B cell (primary cell): ENCODE measurements at regions not wholly inside any gene's neighbourhood (a gene's known extent, or its start where the extent isn't known, plus 50 kb on each side); places are given as distances from the start of the nearest gene placed in this dataset.

Experiments used
- ATAC-seq: fragments of 200-7000 bp; cut with Tn5 transposase; one replicate; pipeline ENCODE4 v1.10.0; 2021; ENCODE audit warnings: low read depth, mild to moderate bottlenecking, moderate number of reproducible peaks, moderate library complexity
- CTCF ChIA-PET: fragments of 350-600 bp; sonication (Branson Sonifier 250); formaldehyde crosslinking; loops from one replicate; lab custom pipeline; 2021; ENCODE audit warnings: antibody characterized with exemption, inconsistent platforms; lab: Charles Lee
- POLR2A ChIA-PET: fragments of 350-600 bp; sonication (Branson Sonifier 250); formaldehyde crosslinking; loops from one replicate; lab custom pipeline; 2021; ENCODE audit warnings: antibody characterized with exemption; lab: Charles Lee
- DNase-seq: peaks from one replicate; pipeline ENCODE4 v3.0.0; 2013
- H2AFZ ChIP-seq: 2 replicates; pipeline ENCODE4 v1.6.1; 2012; ENCODE audit warnings: mild to moderate bottlenecking, low read depth, low read length; ENCODE audit not compliant: insufficient read depth, poor library complexity, severe bottlenecking
- H3K27ac ChIP-seq, 2 donors: 1 replicate in 1 of 2; 2 replicates in 1 of 2; pipeline ENCODE4 v1.5.1; 2012 to 2013; ENCODE audit warnings: low read length in 2 of 2, mild to moderate bottlenecking in 2 of 2, moderate library complexity in 1 of 2
- H3K27me3 ChIP-seq, 4 experiments: fragments of 200-600 bp in 1 of 4; sonication (generic) in 1 of 4; replicated peaks in 1 of 4; 1 replicate in 2 of 4; 2 replicates in 2 of 4; pipeline versions ENCODE4 v1.6.1 to v1.7.0; 2013 to 2016; ENCODE audit warnings: low read length in 3 of 4, mild to moderate bottlenecking in 2 of 4, mixed read lengths in 1 of 4, moderate library complexity in 1 of 4; ENCODE audit not compliant: insufficient read depth in 4 of 4, control insufficient read depth in 3 of 4; ENCODE audit errors: control extremely low read depth in 1 of 4
- H3K36me3 ChIP-seq, 2 experiments: replicated peaks in 1 of 2; 1 replicate in 1 of 2; 2 replicates in 1 of 2; pipeline versions ENCODE4 v1.6.1 to v1.7.1; 2013; ENCODE audit warnings: low read length in 1 of 2; ENCODE audit not compliant: insufficient read depth in 2 of 2, control insufficient read depth in 1 of 2; ENCODE audit errors: control extremely low read depth in 1 of 2, extremely low read depth in 1 of 2
- H3K4me1 ChIP-seq, 2 donors: fragments of 200-600 bp in 1 of 2; sonication (generic) in 1 of 2; 1 replicate in 1 of 2; 2 replicates in 1 of 2; pipeline versions ENCODE4 v1.5.1 to v1.6.1; 2013 to 2017; ENCODE audit warnings: low read length in 2 of 2; ENCODE audit not compliant: control insufficient read depth in 2 of 2, insufficient read depth in 2 of 2
- H3K4me2 ChIP-seq: replicated peaks from 2 replicates; pipeline ENCODE3; 2012; ENCODE audit warnings: mild to moderate bottlenecking, low read depth, low read length; ENCODE audit not compliant: poor library complexity, severe bottlenecking
- H3K4me3 ChIP-seq, 5 experiments: fragments of 200-600 bp in 1 of 5; sonication (generic) in 1 of 5; 1 replicate in 3 of 5; 2 replicates in 2 of 5; pipeline versions ENCODE4 v1.5.1 to v1.7.0; 2011 to 2016; ENCODE audit warnings: low read length in 4 of 5, mild to moderate bottlenecking in 4 of 5, low read depth in 2 of 5, control low read depth in 1 of 5, moderate library complexity in 1 of 5; ENCODE audit not compliant: insufficient read depth in 1 of 5; ENCODE audit errors: control extremely low read depth in 1 of 5, extremely low read depth in 1 of 5
- H3K79me2 ChIP-seq: fragments of 200-600 bp; sonication (generic); one replicate; pipeline ENCODE4 v1.6.0; 2016; ENCODE audit warnings: low read length; ENCODE audit not compliant: control insufficient read depth, insufficient read depth
- H3K9ac ChIP-seq: fragments of 200-600 bp; sonication (generic); 2 replicates; pipeline ENCODE4 v1.6.1; 2017; ENCODE audit warnings: mild to moderate bottlenecking, low read length, moderate library complexity
- H3K9me3 ChIP-seq, 3 donors: one replicate each; pipeline versions ENCODE4 v1.6.1 to v1.7.1; 2013; ENCODE audit warnings: low read length in 2 of 3; ENCODE audit not compliant: control insufficient read depth in 2 of 3, insufficient read depth in 1 of 3; ENCODE audit errors: control extremely low read depth in 1 of 3
- H4K20me1 ChIP-seq: 2 replicates; pipeline ENCODE4 v1.6.0; 2012; ENCODE audit warnings: mild to moderate bottlenecking, low read length; ENCODE audit not compliant: insufficient read depth, control insufficient read depth, poor library complexity, severe bottlenecking
- H3K27ac Mint-ChIP-seq: one replicate; pipeline ENCODE4 v1.8.0; 2021; ENCODE audit warnings: mixed read lengths
- H3K27me3 Mint-ChIP-seq: one replicate; pipeline ENCODE4 v1.8.0; 2021; ENCODE audit warnings: mixed read lengths
- H3K4me1 Mint-ChIP-seq: one replicate; pipeline ENCODE4 v1.8.0; 2021; ENCODE audit warnings: mixed read lengths
- H3K4me3 Mint-ChIP-seq: one replicate; pipeline ENCODE4 v1.8.0; 2021; ENCODE audit warnings: mixed read lengths
- H3K9me3 Mint-ChIP-seq: one replicate; pipeline ENCODE4 v1.8.0; 2022; ENCODE audit warnings: mixed read lengths; ENCODE audit not compliant: insufficient read depth
- CTCF ChIP-seq: fragments of 200-600 bp; IDR thresholded peaks from one replicate; pipeline ENCODE4 v1.8.0; 2022; ENCODE audit warnings: antibody characterized with exemption, mild to moderate bottlenecking
- EZH2 ChIP-seq: IDR thresholded peaks from 2 replicates; pipeline ENCODE4 v1.6.1; 2012; ENCODE audit warnings: borderline replicate concordance, low read depth, mild to moderate bottlenecking, moderate library complexity, low read length; ENCODE audit not compliant: insufficient read depth, poor library complexity, severe bottlenecking
- WGBS: methylation state at CpG from one replicate; pipeline ENCODE4 v1.1.5; 2013; ENCODE audit warnings: missing lambda C conversion rate; ENCODE audit not compliant: insufficient coverage; 5-methylcytosine and 5-hydroxymethylcytosine counted together
- intact Hi-C: fragments of 100-400 bp; cut with micrococcal nuclease; formaldehyde crosslinking; loops from one replicate; pipeline ENCODE4 v1.10.0; 2022

DNA sequence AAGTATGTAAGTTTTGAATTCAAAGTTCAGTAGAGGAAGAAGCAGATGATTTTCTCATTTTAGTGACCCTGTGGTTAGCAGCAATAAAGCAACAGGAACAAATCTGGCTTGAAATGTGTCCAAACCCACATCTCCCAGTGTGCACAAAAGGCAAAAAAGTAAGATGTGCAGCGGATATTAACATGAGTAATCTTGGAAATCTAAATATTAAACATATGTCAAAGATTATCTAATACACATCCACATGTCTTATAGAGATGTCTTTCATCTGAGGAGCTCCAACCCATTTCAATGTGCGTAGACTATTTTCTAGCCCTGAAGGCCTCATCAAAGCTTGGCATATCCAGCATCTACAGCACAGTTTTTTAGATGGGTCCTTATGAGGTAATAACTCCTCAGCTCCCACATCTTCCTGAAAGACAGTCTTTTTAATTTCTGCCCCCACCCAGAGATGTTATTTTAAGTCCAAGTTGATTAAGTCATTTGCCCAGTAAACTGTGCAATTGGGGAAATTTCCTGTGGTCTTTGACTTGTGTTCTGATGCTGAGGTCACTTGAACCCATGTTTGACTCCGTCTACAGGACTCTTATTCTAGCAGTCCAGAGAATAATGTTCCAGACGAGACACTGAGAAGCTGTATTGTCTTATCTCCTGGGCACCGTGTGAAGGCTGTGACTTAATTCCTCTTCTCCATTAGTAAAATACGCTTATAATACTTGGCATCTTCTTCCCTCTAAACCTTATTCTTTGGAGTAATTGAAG, 73.7 kb downstream of the LMO4 start:
- TF ChIP-seq EZH2 (no peak), CTCF (no peak)
- Histone ChIP-seq H3K9me3 (no peaks in the 10 kb centered on the region), H3K4me1 (peaks cover 0 to 3% of the 10 kb centered on the region in 2 donors), H2AFZ (no peak overlapping the region), H3K27ac (no peak overlapping the region), H3K4me2 (no peak overlapping the region), H3K27me3 (no peaks in the 10 kb centered on the region), H4K20me1 (no peaks in the 10 kb centered on the region), H3K36me3 (no peaks in the 10 kb centered on the region), H3K79me2 (no peaks in the 10 kb centered on the region), H3K9ac (no peak overlapping the region), H3K4me3 (no peak overlapping the region)
- Mint-ChIP-seq H3K27ac (no peak overlapping the region), H3K9me3 (peaks cover 3% of the 10 kb centered on the region), H3K4me3 (no peak overlapping the region), H3K27me3 (no peaks in the 10 kb centered on the region), H3K4me1 (peaks cover 20% of the 10 kb centered on the region)
- WGBS, result 78% methylated on average over 1 of the region's 6 CpGs
- CTCF ChIA-PET, result no interaction called here
- DNase-seq (no peak), ATAC-seq (no peak)
- POLR2A ChIA-PET, result no interaction called here
- intact Hi-C loops, result no loop called here

DNA sequence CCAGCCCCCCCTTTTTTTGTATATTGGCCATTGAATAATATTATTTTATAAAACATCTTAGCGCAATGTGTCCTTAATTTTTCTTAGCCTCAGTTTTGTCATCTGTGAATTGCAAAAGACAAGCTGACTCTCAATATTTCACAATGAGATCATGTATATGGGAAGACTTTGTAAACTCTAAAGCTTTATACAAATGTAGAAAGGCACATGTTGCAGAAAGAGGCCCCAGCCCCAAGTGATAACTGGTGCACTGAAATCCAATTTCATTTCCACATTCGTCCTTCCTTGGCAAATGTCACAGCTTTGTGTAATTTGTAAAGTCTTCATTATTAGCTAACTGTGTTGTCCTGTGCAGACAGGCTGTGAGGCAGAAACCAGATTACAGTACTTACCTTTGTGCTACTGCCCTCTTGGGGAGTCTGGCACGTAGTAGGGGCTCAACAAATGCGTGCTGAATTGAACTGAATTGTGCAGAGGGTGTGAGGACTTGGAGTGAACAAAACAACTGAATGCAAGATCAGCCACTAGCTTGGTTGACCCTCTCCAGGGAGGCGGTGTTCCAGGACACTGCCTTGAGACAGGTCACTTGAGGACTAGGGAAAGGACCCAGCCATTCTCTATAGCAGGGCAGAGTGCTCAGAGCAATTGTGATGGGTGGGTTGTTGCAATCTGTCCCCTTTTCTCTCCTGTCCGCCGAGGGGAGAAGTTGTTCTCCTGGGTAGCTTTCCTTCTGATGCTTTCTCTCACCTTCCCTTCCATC, 74.6 kb downstream of the LMO4 start:
- no peak overlapping the region for H3K4me3 ChIP-seq
- intact Hi-C loops, result no loop called here
- TF ChIP-seq CTCF, result no peak
- no peaks in the 10 kb centered on the region for H3K79me2 ChIP-seq
- H3K4me1 Mint-ChIP-seq, result peaks cover 20% of the 10 kb centered on the region
- H3K27me3 ChIP-seq, result no peaks in the 10 kb centered on the region
- ATAC-seq (no peak), DNase-seq (no peak)
- POLR2A ChIA-PET, result no interaction called here
- CTCF ChIA-PET, result no interaction called here
- 93% methylated on average over 2 of the region's 7 CpGs for WGBS
- no peaks in the 10 kb centered on the region for H4K20me1 ChIP-seq
- no peaks in the 10 kb centered on the region for H3K9me3 ChIP-seq
- no peak overlapping the region for H2AFZ ChIP-seq
- no peak overlapping the region for H3K27ac ChIP-seq
- H3K36me3 ChIP-seq, result no peaks in the 10 kb centered on the region
- no peak overlapping the region for H3K9ac ChIP-seq
- peaks cover 3% of the 10 kb centered on the region for H3K9me3 Mint-ChIP-seq
- no peak overlapping the region for H3K4me3 Mint-ChIP-seq
- peaks cover 0 to 3% of the 10 kb centered on the region in 2 donors for H3K4me1 ChIP-seq
- no peak overlapping the region for H3K4me2 ChIP-seq
- H3K27ac Mint-ChIP-seq, result no peak overlapping the region
- H3K27me3 Mint-ChIP-seq, result no peaks in the 10 kb centered on the region
